T-helper 17 cell (primary cell): ENCODE measurements at regions not wholly inside any gene's neighbourhood (a gene's known extent, or its start where the extent isn't known, plus 50 kb on each side); places are given as distances from the start of the nearest gene placed in this dataset.
"Not testable (repeated sequence)": the region's sequence is repeated elsewhere in the genome, so short reads cannot be mapped to it uniquely, and the experiment has no call there.

Source experiments
- ATAC-seq: fragments of 150-1000 bp; cut with Tn5 transposase; 2 replicates; pipeline ENCODE4 v1.10.0; 2021; ENCODE audit warnings: mild to moderate bottlenecking, moderate library complexity
- DNase-seq, 3 donors: peaks; one replicate each; pipeline versions ENCODE4 v3.0.0 to v3.0.0-alpha.2; 2020 to 2021
- H3K9me3 ChIP-seq: one replicate; pipeline ENCODE4 v1.7.0; 2013; ENCODE audit warnings: low read length, mild to moderate bottlenecking; ENCODE audit not compliant: control insufficient read depth, poor library complexity, severe bottlenecking
- H3K27ac Mint-ChIP-seq: one replicate; pipeline ENCODE4 v1.8.0; 2022; ENCODE audit warnings: mild to moderate bottlenecking, moderate library complexity, mixed read lengths
- H3K27me3 Mint-ChIP-seq: one replicate; pipeline ENCODE4 v1.8.0; 2022; ENCODE audit warnings: mixed read lengths
- H3K36me3 Mint-ChIP-seq: one replicate; pipeline ENCODE4 v1.8.0; 2022; ENCODE audit warnings: low read depth, mixed read lengths
- H3K4me1 Mint-ChIP-seq: one replicate; pipeline ENCODE4 v1.8.0; 2022; ENCODE audit warnings: mild to moderate bottlenecking, mixed read lengths
- H3K4me3 Mint-ChIP-seq: one replicate; pipeline ENCODE4 v1.8.0; 2022; ENCODE audit warnings: mild to moderate bottlenecking, moderate library complexity, mixed read lengths

- not testable (repeated sequence) for H3K27me3 Mint-ChIP-seq, H3K9me3 ChIP-seq, H3K4me1 Mint-ChIP-seq, H3K36me3 Mint-ChIP-seq, DNase-seq
- Mint-ChIP-seq H3K4me3 (peak overlapping the region; percentile 75), H3K27ac (peak overlapping the region; percentile 70)
- ATAC-seq: peak; percentile 5
Measured at GRCh38 chr2:87458938-87459337, 288.9 kb upstream of the PLGLB2 start.

- not testable (repeated sequence) for DNase-seq, H3K4me3 Mint-ChIP-seq, H3K27ac Mint-ChIP-seq, H3K27me3 Mint-ChIP-seq, H3K36me3 Mint-ChIP-seq, ATAC-seq, H3K9me3 ChIP-seq, H3K4me1 Mint-ChIP-seq
Measured at GRCh38 chr2:87460104-87460503, 287.8 kb upstream of the PLGLB2 start.

- H3K27ac Mint-ChIP-seq, ATAC-seq, H3K4me3 Mint-ChIP-seq, H3K27me3 Mint-ChIP-seq, H3K9me3 ChIP-seq, DNase-seq, H3K4me1 Mint-ChIP-seq, H3K36me3 Mint-ChIP-seq: not testable (repeated sequence)
Measured at GRCh38 chr2:87460662-87461061, 287.2 kb upstream of the PLGLB2 start.

- not testable (repeated sequence) for H3K27ac Mint-ChIP-seq, H3K36me3 Mint-ChIP-seq, ATAC-seq, H3K27me3 Mint-ChIP-seq, H3K9me3 ChIP-seq, DNase-seq, H3K4me1 Mint-ChIP-seq, H3K4me3 Mint-ChIP-seq
Measured at GRCh38 chr2:87461671-87462070, 286.2 kb upstream of the PLGLB2 start.

GRCh38 chr2:87464219-87464618 lies 283.7 kb upstream of the PLGLB2 start:
- H3K4me1 Mint-ChIP-seq, H3K4me3 Mint-ChIP-seq, H3K36me3 Mint-ChIP-seq, H3K9me3 ChIP-seq, ATAC-seq, DNase-seq, H3K27me3 Mint-ChIP-seq: not testable (repeated sequence)
- peak overlapping the region; percentile 34 for H3K27ac Mint-ChIP-seq

DNA sequence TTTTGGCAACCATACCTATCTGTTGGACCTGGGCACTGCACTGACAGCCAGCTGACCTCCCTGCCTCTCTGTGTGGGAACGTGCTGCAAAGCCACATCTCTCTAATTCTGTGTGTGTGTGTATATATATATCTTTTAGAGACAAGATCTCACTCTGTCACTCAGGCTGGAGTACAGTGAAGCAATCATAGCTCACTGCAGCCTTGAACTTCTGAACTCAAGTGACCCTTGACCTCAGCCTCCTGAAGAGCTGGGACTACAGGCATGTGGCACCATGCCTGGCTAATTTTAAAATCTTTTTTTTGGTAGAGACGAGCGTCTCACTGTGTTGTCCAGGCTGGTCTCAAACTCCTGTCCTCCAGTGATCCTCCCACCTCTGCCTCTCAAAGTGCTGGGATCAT lies 282.2 kb upstream of the PLGLB2 start:
- peak overlapping the region; percentile 76 for H3K27ac Mint-ChIP-seq
- H3K9me3 ChIP-seq, ATAC-seq, H3K36me3 Mint-ChIP-seq, H3K27me3 Mint-ChIP-seq, DNase-seq, H3K4me1 Mint-ChIP-seq, H3K4me3 Mint-ChIP-seq: not testable (repeated sequence)

DNA sequence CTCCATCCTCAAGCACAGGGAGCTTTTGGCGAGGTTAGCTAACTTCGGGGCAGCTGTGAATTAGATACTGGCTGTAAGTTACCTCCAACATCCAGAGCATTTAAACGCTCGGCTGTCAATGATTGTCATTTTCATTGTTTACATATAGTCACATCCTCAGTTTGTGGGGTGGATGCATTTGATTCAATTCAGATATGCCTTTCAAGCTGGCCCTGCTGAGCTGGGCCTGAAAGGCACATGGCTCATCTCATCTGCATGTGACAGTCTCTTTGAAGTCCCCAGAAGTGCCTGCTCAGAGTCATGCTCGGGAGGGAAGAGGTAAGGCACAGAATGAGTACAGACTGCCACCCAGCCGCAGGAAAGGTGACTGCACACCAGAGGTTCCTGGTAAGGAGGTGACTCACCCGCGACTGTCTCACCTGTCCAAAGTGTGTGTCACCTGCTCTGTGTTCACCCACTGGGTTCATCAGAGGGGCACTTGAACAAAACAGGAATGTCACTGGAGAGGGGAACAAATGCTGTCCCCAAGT lies 281.2 kb upstream of the PLGLB2 start:
- peak overlapping the region; percentile 76 for H3K27ac Mint-ChIP-seq
- H3K9me3 ChIP-seq, H3K27me3 Mint-ChIP-seq, H3K4me1 Mint-ChIP-seq, H3K4me3 Mint-ChIP-seq, H3K36me3 Mint-ChIP-seq: not testable (repeated sequence)
- ATAC-seq: peak; percentile 96
- DNase-seq: peak; percentile 35 to 61 (median 38)

DNA sequence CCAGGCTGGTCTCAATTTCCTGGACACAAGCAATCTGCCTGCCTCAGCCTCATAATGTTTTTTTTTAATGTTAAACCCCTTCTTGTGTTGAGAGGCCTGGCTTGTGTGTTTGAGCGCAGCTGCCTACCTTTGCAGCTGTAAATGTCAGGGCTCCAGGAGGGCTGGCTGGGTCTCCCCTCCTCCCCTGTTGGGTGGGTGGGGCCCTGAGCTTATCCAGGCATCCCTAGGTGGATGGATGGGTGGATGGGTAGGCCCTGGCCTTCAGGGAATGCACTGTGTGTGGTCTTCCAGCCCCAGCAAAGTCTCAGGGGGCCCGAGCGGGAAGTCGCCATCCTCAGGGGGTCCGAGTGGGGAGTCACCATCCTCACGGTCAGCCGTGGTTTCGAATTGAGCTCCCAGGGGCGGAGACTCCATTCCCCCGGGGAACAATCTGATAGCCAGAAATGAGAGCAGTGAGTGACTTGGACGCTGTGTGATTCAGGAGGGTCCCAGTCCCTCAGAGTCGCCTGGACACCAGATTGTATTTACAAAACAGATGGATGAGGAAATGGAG lies 279.4 kb upstream of the PLGLB2 start:
- not testable (repeated sequence) for H3K27me3 Mint-ChIP-seq, ATAC-seq, H3K4me3 Mint-ChIP-seq, DNase-seq, H3K36me3 Mint-ChIP-seq, H3K9me3 ChIP-seq, H3K4me1 Mint-ChIP-seq
- H3K27ac Mint-ChIP-seq: peak overlapping the region; percentile 94

- H3K36me3 Mint-ChIP-seq, H3K27me3 Mint-ChIP-seq, H3K4me1 Mint-ChIP-seq, H3K9me3 ChIP-seq: not testable (repeated sequence)
- DNase-seq (peak in 1 of 3 donors; percentile 14), ATAC-seq (peak; percentile 21)
- peak overlapping the region; percentile 76 for H3K4me3 Mint-ChIP-seq
- peak overlapping the region; percentile 94 for H3K27ac Mint-ChIP-seq
Measured at GRCh38 chr2:87469180-87470151, 278.4 kb upstream of the PLGLB2 start.

- DNase-seq, H3K27me3 Mint-ChIP-seq, H3K9me3 ChIP-seq, H3K36me3 Mint-ChIP-seq, H3K4me1 Mint-ChIP-seq: not testable (repeated sequence)
- Mint-ChIP-seq H3K4me3 (peak overlapping the region; percentile 81), H3K27ac (peak overlapping the region; percentile 94)
- peak; percentile 27 for ATAC-seq
Measured at GRCh38 chr2:87470381-87471380, 277.2 kb upstream of the PLGLB2 start.

DNA sequence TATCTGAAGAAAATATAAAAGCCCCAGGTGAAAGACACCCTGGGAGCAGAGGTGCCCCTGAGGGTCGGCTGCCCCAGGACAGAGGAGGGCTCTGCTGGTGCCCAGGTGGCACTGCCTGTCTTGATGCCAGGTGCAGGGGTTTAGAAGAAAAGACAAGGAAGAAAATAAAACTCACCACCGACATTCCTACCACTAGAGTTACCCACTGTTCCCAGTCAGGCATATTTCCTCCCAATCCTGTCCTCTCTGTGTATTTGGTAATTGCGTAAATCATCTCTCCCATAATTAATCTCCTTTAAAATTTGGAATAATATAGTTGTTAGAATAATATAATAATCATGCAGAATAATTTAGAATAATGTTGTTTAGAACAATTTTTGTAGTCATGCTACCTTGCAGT lies 276.4 kb upstream of the PLGLB2 start:
- peak overlapping the region; percentile 81 for H3K4me3 Mint-ChIP-seq
- not testable (repeated sequence) for DNase-seq, H3K9me3 ChIP-seq, H3K4me1 Mint-ChIP-seq, H3K27me3 Mint-ChIP-seq, ATAC-seq, H3K36me3 Mint-ChIP-seq
- peak overlapping the region; percentile 94 for H3K27ac Mint-ChIP-seq

GRCh38 chr2:87476223-87476872 lies 271.5 kb upstream of the PLGLB2 start:
- H3K27me3 Mint-ChIP-seq, H3K4me1 Mint-ChIP-seq, H3K9me3 ChIP-seq, H3K36me3 Mint-ChIP-seq, DNase-seq: not testable (repeated sequence)
- peak overlapping the region; percentile 78 for H3K27ac Mint-ChIP-seq
- peak; percentile 58 for ATAC-seq
- H3K4me3 Mint-ChIP-seq: peak overlapping the region; percentile 66
